NCI-H345 treated with DMSO at 0.1 percent for 48 hours (cell line): ENCODE measurements at regions not wholly inside any gene's neighbourhood (a gene's known extent, or its start where the extent isn't known, plus 50 kb on each side); places are given as distances from the start of the nearest gene placed in this dataset.

Experiments used
- DNase-seq: peaks from one replicate; lab custom pipeline; 2025; ENCODE audit not compliant: unreplicated experiment; lab: John Stamatoyannopoulos, UW

GRCh38 chr13:103403148-103403740 is 337.0 kb upstream of the SLC10A2 start:
- DNase-seq, result no peak

GRCh38 chr13:103395139-103395538 is 328.9 kb upstream of the SLC10A2 start:
- DNase-seq, result no peak

- no peak for DNase-seq
Observed at GRCh38 chr13:103394618-103395017, 328.4 kb upstream of the SLC10A2 start.

GRCh38 chr13:103391936-103392335 is 325.7 kb upstream of the SLC10A2 start:
- DNase-seq, result no peak

GRCh38 chr13:103388839-103389238 is 322.6 kb upstream of the SLC10A2 start:
- no peak for DNase-seq

GRCh38 chr13:103386341-103386740 is 320.1 kb upstream of the SLC10A2 start:
- no peak for DNase-seq

GRCh38 chr13:103373916-103374315 is 307.7 kb upstream of the SLC10A2 start:
- DNase-seq, result no peak

GRCh38 chr13:103371271-103371670 is 305.1 kb upstream of the SLC10A2 start:
- no peak for DNase-seq

- no peak for DNase-seq
Observed at GRCh38 chr13:103370790-103371189, 304.6 kb upstream of the SLC10A2 start.

- no peak for DNase-seq
Observed at GRCh38 chr13:103358255-103358932, 292.2 kb upstream of the SLC10A2 start.

GRCh38 chr13:103356226-103356864 is 290.1 kb upstream of the SLC10A2 start:
- no peak for DNase-seq

GRCh38 chr13:103354171-103354570 is 288.0 kb upstream of the SLC10A2 start:
- DNase-seq, result no peak

GRCh38 chr13:103351035-103351828 is 285.0 kb upstream of the SLC10A2 start:
- no peak for DNase-seq

GRCh38 chr13:103350147-103350546 is 283.9 kb upstream of the SLC10A2 start:
- no peak for DNase-seq

- no peak for DNase-seq
Observed at GRCh38 chr13:103349211-103349980, 283.2 kb upstream of the SLC10A2 start.

- DNase-seq, result no peak
Observed at GRCh38 chr13:103335241-103335640, 269.0 kb upstream of the SLC10A2 start.

- no peak for DNase-seq
Observed at GRCh38 chr13:103331924-103332323, 265.7 kb upstream of the SLC10A2 start.

- DNase-seq, result no peak
Observed at GRCh38 chr13:103328899-103329298, 262.7 kb upstream of the SLC10A2 start.

GRCh38 chr13:103326326-103326725 is 260.1 kb upstream of the SLC10A2 start:
- DNase-seq, result no peak

GRCh38 chr13:103325672-103326071 is 259.5 kb upstream of the SLC10A2 start:
- no peak for DNase-seq

- DNase-seq, result no peak
Observed at GRCh38 chr13:103324641-103325040, 258.4 kb upstream of the SLC10A2 start.
